ENCODE measurements at regions not wholly inside any gene's neighbourhood (a gene's known extent, or its start where the extent isn't known, plus 50 kb on each side); places are given as distances from the start of the nearest gene placed in this dataset.

DNA sequence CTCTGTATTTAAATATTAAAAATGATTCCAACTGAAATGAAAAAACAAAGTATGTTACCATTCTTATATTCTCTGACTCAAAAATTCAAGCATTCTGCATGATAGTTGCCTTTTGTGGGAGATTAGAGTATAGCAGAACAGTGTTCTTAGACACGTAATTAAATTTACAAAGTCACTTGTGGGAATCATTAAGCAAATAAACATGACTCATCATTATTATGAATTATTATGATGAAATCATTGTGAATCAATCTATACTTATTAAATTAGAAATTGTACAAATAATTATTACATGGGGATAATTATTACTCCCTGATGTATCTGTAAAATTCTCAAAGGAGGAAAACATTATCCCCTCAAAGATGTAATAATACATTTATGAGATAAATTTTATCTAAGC lies 358.9 kb upstream of the FSTL5 start:
- TF ChIP-seq, protein P1, sequence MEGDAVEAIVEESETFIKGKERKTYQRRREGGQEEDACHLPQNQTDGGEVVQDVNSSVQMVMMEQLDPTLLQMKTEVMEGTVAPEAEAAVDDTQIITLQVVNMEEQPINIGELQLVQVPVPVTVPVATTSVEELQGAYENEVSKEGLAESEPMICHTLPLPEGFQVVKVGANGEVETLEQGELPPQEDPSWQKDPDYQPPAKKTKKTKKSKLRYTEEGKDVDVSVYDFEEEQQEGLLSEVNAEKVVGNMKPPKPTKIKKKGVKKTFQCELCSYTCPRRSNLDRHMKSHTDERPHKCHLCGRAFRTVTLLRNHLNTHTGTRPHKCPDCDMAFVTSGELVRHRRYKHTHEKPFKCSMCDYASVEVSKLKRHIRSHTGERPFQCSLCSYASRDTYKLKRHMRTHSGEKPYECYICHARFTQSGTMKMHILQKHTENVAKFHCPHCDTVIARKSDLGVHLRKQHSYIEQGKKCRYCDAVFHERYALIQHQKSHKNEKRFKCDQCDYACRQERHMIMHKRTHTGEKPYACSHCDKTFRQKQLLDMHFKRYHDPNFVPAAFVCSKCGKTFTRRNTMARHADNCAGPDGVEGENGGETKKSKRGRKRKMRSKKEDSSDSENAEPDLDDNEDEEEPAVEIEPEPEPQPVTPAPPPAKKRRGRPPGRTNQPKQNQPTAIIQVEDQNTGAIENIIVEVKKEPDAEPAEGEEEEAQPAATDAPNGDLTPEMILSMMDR (IDR thresholded peaks at IDR 0.05; ENCODE audit: low read depth, low read length) = no peak
- no peak for TF ChIP-seq MYC (IDR thresholded peaks at IDR 0.05; ENCODE audit: low read depth, low read length)
- no peak for TF ChIP-seq POLR2A (IDR thresholded peaks at IDR 0.05; ENCODE audit: extremely low read depth, insufficient read length)
- TF ChIP-seq, protein P2, sequence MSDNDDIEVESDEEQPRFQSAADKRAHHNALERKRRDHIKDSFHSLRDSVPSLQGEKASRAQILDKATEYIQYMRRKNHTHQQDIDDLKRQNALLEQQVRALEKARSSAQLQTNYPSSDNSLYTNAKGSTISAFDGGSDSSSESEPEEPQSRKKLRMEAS (IDR thresholded peaks at IDR 0.05; ENCODE audit: low read depth, low read length) = no peak

Measured in NB4 (cell line).